RPMI8226 (cell line): ENCODE measurements at regions not wholly inside any gene's neighbourhood (a gene's known extent, or its start where the extent isn't known, plus 50 kb on each side); places are given as distances from the start of the nearest gene placed in this dataset.
"Not testable (repeated sequence)": the region's sequence is repeated elsewhere in the genome, so short reads cannot be mapped to it uniquely, and the experiment has no call there.

ENCODE experiments used
- DNase-seq: peaks from one replicate; pipeline ENCODE4 v3.0.0-alpha.2; 2015

- DNase-seq = no peak
Observed at GRCh38 chr15:77838595-77838994, 205.9 kb upstream of the LINGO1 start.

GRCh38 chr15:77838061-77838460, 205.3 kb upstream of the LINGO1 start:
- DNase-seq = peak; percentile 49

GRCh38 chr15:77837649-77838025, 204.9 kb upstream of the LINGO1 start:
- no peak for DNase-seq

- DNase-seq = no peak
Observed at GRCh38 chr15:77836906-77837648, 204.4 kb upstream of the LINGO1 start.

GRCh38 chr15:77836121-77836692, 203.5 kb upstream of the LINGO1 start:
- DNase-seq = no peak

GRCh38 chr15:77834276-77834990, 201.7 kb upstream of the LINGO1 start:
- DNase-seq = no peak

GRCh38 chr15:77832874-77833273, 200.2 kb upstream of the LINGO1 start:
- DNase-seq = no peak

GRCh38 chr15:77831986-77832385, 199.3 kb upstream of the LINGO1 start:
- no peak for DNase-seq

- DNase-seq = no peak
Observed at GRCh38 chr15:77830051-77830468, 197.3 kb upstream of the LINGO1 start.

GRCh38 chr15:77829331-77829730, 196.6 kb upstream of the LINGO1 start:
- DNase-seq = not testable (repeated sequence)

- no peak for DNase-seq
Observed at GRCh38 chr15:77827860-77828259, 195.1 kb upstream of the LINGO1 start.

- DNase-seq = no peak
Observed at GRCh38 chr15:77826006-77826695, 193.4 kb upstream of the LINGO1 start.

GRCh38 chr15:77825546-77825945, 192.8 kb upstream of the LINGO1 start:
- DNase-seq = no peak

- no peak for DNase-seq
Observed at GRCh38 chr15:77825252-77825542, 192.5 kb upstream of the LINGO1 start.

GRCh38 chr15:77824361-77825251, 191.9 kb upstream of the LINGO1 start:
- DNase-seq = no peak

GRCh38 chr15:77823736-77824135, 191.0 kb upstream of the LINGO1 start:
- no peak for DNase-seq

GRCh38 chr15:77822631-77823230, 190.0 kb upstream of the LINGO1 start:
- no peak for DNase-seq

GRCh38 chr15:77821959-77822256, 189.2 kb upstream of the LINGO1 start:
- DNase-seq = no peak

- peak; percentile 78 for DNase-seq
Observed at GRCh38 chr15:77821188-77821958, 188.7 kb upstream of the LINGO1 start.

- peak; percentile 67 for DNase-seq
Observed at GRCh38 chr15:77819851-77820728, 187.4 kb upstream of the LINGO1 start.
